ENCODE measurements at regions not wholly inside any gene's neighbourhood (a gene's known extent, or its start where the extent isn't known, plus 50 kb on each side); places are given as distances from the start of the nearest gene placed in this dataset.

DNA sequence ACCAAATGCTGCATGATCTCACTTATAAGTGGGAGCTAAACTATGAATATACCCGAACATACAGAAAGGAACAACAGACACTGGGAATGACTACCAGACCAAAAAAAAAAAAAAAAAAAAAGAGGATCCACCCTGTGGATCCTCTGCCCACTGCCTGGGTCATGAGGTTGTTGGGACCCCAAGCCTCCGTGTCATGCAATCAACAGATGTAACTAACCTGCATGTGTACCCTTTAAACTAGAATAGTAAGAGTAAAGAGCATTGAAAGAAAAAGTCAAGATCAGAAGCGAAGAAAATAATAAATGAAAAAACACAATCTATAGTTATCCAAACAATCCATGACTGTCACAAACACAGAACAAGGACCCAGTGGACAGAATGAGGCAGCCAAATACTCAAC lies 109.5 kb upstream of the TOP3B start:
- no peak for DNase-seq

GRCh38 chr22:22091400-22091878 lies 108.9 kb upstream of the TOP3B start:
- DNase-seq, result no peak

- no peak for DNase-seq
Measured at GRCh38 chr22:22090650-22091399, 108.2 kb upstream of the TOP3B start.

DNA sequence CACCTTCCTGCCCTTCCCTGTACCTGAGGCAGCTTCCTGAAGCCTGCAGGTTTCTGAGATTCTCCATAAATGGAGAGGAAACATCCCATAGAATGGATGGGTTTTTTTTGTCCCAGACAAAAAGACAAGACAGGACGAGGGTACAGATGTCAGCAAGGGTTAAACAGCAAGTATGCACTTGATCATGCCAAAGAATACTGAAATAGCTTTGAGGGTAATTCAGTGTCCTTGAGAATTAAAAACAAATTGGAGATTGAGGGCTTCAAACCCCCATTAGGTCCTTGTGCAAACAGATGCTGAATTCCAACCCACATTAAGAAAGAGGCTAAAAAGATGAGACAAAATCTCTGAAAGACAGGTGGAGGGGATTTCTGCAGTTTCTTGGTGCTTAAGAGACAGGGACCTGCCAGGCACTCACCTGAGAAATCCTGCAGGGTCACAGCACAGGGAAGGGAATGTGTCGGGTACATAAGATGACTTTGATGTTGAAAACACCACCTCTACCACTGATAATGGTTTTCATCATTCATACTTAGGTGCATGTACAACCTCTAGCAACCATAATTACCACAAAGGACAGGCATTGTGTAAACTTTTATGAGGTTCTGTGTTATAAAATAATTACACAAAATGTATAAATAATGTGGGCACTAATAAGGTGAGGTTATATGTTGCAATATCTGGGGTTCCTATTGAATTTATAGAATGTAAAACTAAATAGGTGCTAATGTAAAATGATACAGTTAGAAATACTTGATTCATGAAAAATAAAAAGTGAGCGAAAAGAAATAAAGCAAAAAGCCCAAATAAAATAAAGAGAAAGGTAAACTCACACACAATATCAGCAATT lies 107.1 kb upstream of the TOP3B start:
- DNase-seq, result no peak

- no peak for DNase-seq
Measured at GRCh38 chr22:22088658-22089458, 106.3 kb upstream of the TOP3B start.

- DNase-seq, result no peak
Measured at GRCh38 chr22:22087854-22088657, 105.5 kb upstream of the TOP3B start.

- no peak for DNase-seq
Measured at GRCh38 chr22:22086501-22087158, 104.0 kb upstream of the TOP3B start.

- no peak for DNase-seq
Measured at GRCh38 chr22:22085702-22086500, 103.3 kb upstream of the TOP3B start.

GRCh38 chr22:22084089-22084711 lies 101.6 kb upstream of the TOP3B start:
- DNase-seq, result no peak

- no peak for DNase-seq
Measured at GRCh38 chr22:22082960-22083359, 100.4 kb upstream of the TOP3B start.

- no peak for DNase-seq
Measured at GRCh38 chr22:22082229-22082835, 99.7 kb upstream of the TOP3B start.

- no peak for DNase-seq
Measured at GRCh38 chr22:22080270-22080669, 97.7 kb upstream of the TOP3B start.

DNA sequence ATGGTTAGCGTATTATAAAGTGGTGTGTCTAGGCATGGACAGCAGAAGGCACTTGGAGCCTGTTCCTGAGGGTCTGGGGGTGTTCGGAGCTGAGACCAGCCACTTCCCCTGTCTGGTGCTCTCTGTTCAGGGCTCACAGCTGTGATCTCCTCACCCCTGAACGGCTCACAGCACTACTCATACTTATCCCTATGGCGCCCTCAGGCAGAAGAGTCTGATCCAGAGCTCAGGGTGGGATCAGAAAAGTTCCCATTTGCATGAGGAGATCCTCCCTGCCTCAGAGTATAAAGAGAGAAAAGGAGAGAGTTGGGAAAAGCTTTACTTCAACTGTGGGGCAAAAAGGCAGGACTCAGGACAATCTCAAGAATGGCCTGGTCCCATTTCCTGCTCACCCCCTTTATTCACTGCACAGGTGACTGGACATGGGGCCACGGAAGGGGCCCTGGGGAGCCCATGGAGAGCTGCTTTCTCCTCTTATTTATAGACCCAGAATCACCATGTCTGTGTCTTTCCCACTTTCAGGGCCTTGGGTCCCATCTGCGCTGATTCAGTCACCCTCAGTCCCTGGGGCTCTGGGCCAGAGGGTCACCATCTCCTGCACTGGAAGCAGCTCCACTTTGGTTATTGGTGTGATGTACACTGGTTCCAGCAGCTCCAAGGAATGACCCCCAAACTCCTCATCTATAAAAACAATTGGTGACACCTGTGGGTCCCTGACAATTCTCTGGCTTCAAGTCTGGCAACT lies 97.0 kb upstream of the TOP3B start:
- DNase-seq, result no peak

GRCh38 chr22:22078329-22078728 lies 95.7 kb upstream of the TOP3B start:
- no peak for DNase-seq

GRCh38 chr22:22076932-22077703 lies 94.5 kb upstream of the TOP3B start:
- DNase-seq, result no peak

GRCh38 chr22:22076361-22076760 lies 93.8 kb upstream of the TOP3B start:
- no peak for DNase-seq

GRCh38 chr22:22075382-22076163 lies 93.0 kb upstream of the TOP3B start:
- DNase-seq, result no peak

Data from hindlimb muscle (tissue), 1 donor.